Myocyte (in vitro differentiated cells): ENCODE measurements at regions not wholly inside any gene's neighbourhood (a gene's known extent, or its start where the extent isn't known, plus 50 kb on each side); places are given as distances from the start of the nearest gene placed in this dataset.
"Not testable (repeated sequence)": the region's sequence is repeated elsewhere in the genome, so short reads cannot be mapped to it uniquely, and the experiment has no call there.

Experiments
- DNase-seq: peaks from one replicate; pipeline ENCODE4 v3.0.0-alpha.2; 2012; ENCODE audit warnings: low read depth

DNA sequence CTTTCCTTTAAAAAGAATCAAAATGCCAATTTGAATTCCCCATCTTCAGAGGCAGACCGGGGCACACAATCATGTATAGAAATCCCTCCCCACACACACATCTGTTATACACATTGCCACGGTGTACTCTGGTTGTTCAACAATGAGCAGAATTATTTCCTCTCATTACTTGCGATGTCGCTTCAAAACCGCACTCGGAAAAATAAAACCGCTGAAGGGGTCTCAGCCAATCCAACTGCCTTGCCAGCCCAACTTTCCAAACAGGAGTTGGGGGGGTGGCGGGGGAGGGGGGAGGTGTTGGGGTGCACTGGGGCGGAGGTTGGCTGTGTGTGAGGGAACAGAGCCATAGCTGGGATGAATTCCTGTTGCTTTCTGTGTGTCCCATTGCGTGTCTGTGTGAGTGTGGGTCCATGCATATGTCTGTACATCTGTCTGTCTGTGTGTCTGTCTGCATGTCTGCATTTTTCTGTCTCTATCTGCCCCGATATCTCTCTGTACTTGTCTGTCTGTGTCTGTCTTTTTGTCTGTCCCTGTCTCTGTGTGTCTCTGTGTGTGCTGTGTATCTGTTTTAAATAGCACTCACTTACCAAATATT lies 163.6 kb upstream of the TBX3 start:
- no peak for DNase-seq

DNA sequence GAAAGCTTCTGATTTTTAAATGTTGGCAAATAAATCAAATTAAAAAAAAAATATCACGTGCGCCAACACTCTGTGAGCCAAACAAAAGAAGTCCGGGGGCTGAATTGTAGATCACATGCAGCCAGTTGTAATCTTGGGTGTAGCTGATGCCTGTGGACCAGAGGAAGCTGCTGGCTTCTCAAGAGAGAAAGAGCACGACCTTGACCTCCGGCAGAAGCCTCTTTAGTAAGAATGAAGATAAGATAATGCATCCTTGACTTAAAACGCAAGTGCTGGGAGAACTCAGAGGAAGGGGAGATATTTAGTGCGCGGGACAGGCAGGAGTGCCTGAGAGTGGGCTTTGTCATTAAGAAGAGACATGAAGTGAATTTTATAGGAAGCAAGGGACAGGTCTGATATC lies 162.8 kb upstream of the TBX3 start:
- DNase-seq, result no peak

DNA sequence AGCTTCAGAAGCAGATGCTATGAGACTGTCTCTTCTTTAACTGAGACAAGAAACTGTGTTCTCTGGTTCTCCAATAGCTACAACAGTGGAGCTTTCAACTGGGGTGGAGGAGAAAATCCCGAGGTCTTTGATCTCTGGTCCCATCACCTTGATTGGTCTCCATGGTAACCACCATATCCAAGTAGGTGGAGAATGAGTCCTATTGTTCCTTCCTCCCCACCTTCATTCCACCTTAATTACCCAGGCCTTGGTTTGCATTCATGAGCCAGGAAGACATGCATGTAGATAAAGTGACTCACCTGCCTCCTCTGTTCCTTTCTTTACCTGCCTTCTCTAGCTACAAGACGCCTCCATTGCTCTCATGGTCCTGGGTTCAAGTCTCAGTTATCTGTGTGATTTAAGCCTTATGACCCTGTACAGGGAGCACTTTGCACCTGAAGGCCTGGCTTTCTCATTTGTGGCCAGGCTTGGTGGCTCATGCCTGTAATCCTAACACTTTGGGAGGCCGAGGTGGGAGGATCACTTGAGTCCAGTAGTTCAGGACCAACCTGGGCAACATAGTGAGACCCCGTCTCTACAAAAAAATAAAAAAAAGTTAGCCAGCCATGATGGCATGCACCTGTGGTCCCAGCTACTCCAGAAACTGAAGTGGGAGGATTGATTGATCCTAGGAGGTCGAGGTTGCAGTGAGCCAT lies 157.7 kb upstream of the TBX3 start:
- DNase-seq, result no peak

DNA sequence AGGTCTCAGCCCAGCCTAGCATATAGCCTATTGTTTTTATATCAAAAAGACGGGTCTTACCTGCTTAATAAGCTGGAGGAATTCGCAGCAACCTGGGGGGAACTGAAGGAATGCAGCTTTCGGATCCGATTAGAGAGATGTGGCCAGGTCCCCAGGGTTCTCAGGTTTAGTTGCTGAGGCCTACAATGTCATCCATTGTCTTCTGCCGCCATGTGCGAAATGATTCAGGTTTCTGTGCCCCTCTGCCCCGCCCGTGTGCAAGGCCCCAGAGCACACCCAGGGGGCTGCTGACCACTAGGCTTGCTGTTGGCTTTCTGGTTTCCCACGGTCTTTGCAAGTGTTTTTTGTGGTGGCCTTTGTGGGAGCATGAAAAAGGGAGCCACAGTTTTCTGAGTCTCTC lies 154.5 kb upstream of the TBX3 start:
- DNase-seq, result no peak

DNA sequence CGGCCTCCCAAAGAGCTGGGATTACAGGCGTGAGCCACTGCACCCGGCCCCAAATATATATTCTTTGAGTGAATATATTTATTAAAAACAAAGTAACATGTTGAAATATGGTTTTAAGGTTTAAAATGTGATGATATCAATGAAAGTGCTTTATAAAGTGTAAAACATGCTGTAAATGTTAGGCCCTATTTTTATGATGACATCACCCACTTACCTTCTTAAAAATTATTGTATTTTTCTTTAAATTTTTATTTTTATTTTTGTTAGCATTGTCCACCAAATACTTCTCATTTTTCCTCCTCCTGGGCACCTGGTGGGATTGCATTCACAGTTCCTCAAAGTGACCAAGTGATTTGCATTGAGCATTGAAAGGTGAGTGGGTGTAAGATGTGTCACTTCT lies 152.6 kb upstream of the TBX3 start:
- DNase-seq, result no peak

DNA sequence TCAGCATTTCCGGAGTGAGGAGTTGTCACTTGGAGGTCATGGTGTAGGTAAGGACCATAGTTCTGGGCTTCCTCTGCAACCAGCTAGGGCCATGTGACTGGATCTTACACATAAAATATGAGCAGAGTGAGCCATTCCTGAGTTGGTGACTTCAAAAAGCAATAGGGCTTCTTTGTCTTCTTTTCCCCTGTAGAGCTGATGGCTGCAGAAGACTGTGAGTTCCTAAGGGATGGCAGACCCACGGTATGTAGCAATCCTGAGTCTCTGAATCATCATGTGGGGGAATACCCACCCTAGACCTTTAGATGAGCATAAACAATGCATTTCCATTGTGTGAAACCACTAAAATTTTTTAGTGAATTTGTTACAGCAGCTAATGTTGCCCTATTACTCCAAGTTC lies 151.1 kb upstream of the TBX3 start:
- DNase-seq, result no peak

DNA sequence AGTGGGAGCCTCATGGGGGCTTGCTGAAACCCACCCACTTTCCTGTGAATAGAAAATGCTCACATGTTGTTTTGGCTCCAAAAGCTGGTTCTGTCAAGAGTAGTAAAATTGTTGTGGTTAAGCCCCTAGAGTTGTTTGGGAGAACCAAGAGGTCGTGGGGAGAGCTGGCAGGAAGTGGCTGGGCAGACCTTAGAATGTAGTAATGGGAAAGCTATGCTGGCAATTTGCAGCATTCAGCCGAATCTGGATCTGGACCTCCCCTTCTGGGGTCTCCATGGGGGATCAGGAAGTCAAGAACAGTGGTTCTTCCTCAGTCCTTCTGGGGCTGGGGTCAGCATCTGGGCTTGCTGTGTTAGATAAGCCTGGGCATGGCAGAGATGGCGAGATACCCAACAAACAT lies 150.6 kb upstream of the TBX3 start:
- no peak for DNase-seq

DNA sequence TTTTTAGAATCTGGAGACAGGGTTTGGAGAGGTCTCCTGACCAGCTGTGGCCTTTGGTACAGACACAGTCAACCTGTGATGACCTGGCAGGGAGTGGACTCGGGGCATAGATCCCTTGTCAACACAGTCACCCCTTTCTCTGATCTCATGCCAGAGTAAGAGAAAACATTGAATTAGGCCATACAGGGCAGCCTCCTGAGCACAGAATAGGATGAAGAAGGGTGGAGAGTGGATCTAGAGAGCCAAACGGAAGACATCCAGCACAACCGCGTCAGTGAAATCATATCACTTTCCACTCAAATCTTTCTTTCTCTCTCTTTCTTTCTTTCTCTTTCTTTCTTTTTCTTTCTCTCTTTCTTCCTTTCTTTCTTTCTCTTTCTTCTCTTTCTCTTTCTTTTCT lies 145.9 kb upstream of the TBX3 start:
- no peak for DNase-seq

DNA sequence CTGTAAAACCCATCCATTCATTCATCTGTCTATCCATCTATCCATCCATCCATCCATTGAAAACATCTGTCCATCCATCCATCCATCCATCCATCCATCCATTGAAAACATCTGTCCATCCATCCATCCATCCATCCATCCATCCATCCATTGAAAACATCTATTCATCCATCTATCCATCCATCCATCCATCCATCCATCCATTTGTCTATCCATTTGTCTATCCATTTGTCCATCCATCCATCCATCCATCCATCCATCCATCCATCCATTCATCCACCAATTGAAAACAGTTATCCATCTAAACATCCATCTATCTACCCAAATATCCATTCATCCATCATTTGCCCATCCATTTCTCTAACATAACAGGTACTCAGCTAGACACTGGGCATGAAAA lies 145.3 kb upstream of the TBX3 start:
- not testable (repeated sequence) for DNase-seq

DNA sequence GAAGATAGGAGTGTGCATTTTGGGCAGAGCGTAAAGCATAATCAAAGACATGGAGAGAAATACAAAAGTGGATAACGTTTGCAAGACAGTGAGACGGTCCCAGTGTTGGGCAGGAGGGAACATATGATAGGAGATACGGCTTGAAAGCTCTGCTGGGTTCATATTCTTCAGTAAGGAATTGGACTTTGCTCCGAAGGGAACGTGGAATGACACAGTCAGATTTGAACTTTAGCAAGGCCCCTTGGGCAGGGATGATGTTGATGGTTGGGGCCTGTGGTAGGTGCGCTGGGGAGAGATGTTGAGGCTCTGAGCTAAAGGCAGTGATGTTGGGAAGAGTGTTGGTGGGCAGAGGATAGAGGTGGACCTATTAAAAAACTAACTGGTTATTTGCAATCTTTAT lies 143.5 kb upstream of the TBX3 start:
- DNase-seq, result no peak

DNA sequence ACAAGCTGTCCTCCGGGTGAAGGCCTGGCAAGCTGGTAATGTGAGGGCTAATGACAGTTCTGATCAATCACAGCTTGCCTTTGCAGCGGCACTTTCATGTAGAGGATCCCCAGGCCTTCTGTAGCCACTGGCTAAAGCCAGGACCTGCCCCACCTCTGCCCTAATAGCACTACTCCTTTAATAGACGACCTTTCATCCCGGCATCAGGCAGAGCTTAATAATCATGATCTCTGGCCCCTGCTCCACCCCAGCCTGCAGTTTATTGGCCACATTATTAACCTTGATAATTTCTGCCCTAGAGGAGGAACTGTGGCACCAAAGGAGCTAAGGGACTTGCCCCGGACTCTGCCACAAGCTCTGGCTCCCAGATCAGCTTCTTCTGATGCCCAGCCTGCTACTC lies 142.3 kb upstream of the TBX3 start:
- no peak for DNase-seq

DNA sequence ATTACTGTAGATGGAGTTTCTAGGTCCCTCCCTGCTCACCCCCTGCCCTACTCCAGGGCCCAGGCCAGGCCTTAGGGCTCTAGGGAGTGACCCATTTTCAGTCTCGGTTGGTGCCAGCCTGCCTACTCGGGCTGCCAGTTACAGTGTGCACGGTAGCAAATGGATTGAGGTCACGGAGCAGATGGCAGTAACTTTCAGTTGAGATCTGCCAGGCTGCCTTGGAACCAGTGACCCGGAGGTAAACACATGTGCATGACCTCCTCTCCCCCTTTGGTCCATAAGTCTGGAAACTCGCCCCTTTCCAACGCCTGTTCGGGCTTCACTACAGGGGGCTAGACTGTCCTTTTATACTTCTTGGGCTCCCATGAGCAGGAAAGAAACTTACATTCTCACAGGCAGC lies 139.7 kb upstream of the TBX3 start:
- DNase-seq, result no peak

DNA sequence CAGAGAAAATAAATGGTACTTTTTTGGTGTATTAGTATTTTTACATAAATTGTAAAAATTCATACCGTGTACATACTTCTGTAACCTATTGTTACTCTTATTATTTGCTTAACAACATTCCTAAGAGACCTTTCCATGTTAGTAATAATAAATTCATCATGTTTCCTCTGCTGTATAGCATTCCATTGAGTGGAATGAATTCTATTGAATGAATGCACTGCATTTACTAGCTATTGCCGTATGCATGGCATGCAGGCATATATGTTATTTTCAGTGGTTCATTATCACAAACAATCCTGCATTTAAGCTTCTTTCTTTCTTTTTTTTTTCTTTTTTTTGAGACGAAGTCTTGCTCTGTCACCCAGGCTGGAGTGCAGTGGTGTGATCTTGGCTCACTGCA lies 137.6 kb upstream of the TBX3 start:
- no peak for DNase-seq

DNA sequence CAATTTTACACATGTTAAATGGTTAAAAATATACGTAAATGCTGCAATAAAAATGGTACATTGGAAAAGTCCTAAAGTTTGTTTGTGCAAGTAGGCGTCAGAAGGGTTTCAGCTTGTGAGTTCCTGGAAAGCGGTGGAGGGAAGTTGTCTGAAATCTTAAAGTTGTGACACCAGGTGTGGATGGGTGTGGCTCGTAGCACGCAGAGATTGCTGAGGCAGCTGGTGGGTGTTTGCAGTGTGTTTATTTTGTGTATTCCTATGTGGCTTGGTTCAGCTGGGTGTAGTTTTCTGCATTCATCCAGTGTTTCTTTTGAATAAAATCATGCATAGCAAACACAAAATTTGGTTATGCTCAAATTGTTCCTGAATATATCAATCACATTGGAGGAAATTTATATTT lies 136.8 kb upstream of the TBX3 start:
- DNase-seq, result no peak

DNA sequence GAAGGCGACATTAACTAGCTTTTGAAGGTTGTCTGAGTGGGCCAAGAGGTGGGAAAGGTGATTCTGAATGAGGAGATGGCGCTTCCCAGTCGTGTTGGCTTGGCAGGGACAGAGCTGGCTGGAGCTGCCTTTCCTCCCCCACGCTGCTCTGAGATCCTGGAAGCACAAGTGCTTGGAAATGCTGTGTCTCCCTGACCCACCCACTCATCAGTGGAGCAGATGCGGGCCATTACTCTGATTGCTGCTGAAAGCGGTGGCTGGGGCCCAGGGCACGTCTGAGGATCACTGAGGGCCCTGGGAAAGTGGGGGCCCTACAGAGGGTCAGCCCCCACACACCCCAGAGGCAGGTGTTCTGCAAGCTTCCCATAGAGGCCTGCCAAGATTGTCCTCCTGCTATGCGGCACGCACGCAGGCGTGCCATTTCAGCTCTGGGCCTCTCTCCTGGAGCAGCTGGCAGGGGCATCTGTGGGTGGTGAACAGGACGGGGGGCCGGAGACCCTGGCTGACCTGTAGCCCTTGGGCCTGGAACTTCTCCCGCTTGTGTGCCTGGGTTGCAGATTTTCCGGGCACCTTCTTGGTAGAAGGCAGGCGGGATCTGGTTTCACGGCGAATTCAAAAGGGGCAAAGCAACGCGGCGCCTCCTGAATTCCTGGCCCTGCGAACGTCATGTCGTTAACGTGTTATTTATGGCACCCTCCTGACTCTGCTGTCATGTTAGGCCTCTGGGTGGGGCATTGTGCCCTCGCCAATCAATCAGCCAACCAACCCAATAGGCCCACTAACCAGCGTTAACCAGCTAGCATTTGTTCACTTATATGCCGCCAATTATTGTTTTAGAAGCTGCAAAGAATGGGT lies 133.8 kb upstream of the TBX3 start:
- no peak for DNase-seq

DNA sequence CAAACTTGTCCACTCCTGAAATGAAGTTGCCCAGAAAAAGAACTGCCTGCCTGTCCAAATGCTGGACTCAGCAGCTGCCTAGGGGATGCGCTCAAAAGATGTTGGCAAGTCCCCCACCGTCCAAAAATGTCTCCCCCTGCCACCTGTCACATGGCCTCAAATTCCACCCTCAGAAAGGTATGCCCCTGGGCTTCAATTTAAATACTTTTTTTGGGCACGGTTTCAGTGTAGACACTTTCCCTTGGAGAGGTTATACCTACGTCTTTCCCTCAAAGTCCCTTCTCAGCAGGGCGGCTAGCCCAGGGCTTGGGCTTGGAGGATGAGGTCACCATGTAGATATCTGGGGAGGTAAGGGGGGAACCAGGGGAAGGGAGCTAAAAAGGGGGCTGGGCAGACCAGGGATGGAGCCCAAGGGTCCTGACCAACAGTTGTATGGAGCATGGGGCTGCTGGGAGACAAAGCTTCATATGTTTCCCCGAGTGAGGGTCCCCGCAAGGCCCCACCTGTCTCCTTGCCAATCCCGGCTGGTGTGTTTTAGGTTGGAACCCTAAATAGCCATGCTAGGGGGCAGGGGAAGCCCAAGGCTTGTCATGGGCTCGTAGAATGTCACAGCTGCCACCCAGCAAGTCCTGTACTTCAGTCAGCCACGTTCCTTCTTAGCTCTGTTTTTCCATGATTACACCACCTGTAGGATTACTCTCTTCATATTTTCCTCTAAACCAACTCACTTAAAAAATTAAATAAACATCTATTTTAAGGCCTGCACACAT lies 131.2 kb upstream of the TBX3 start:
- no peak for DNase-seq

DNA sequence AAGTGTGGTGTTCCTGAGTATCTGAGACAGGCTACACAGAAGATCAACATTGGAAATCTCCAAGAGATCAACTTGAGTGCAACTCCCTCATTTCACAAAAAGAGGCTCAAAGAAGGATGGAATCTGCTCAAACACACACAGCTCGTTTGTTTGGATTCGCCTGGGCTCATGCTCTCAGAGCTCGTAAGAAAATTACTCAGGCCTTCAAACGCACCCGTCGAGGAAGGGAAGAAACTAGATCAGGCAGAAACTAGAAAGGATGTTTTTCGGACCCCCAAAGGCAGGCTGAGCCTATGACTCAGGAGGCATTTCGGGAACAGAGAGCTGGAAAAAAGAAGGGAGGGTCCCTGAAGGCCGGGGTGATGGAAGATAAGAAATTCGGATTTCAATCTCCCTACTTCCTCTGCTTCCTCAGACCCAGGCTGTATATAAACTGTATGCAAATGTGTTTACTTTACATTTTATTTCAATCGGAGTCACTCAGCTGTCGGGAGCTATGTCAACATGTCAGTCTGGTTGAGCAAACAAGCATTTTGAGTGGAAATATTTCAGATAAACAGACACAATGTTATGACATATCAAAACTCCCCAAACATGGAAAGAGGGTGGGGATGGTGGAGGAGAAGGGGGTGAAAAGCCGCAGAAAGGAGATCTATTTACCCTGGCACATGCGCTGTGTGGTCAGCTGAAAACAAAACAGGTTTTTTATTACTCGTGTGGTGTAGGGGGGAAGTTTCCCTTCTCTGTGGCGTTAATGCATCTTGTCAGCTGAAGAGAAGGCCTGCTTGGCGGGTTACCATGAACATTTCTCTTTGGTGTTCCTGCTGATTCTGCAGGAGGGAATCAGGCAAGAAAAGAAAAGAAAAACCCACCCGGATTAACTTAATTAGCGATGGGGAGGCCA lies 129.1 kb upstream of the TBX3 start:
- peak; percentile 46 for DNase-seq

DNA sequence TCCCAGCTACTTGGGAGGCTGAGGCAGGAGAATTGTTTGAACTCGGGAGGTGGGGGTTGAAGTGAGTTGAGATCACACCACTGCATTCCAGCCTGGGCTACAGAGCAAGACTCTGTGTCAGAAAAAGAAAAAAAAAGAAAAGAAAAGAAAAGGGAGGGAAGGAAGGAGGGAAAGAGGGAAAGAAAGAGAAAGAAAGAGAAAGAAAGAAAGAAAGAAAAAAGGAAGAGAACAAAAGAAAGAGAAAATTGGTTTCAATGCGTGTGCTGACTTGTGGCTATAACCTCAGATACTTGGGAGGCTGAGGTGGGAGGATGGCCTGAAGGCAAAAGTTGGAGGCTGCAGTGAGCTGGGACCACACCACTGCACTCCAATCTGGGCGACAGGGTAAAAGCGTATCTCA lies 128.4 kb upstream of the TBX3 start:
- no peak for DNase-seq

DNA sequence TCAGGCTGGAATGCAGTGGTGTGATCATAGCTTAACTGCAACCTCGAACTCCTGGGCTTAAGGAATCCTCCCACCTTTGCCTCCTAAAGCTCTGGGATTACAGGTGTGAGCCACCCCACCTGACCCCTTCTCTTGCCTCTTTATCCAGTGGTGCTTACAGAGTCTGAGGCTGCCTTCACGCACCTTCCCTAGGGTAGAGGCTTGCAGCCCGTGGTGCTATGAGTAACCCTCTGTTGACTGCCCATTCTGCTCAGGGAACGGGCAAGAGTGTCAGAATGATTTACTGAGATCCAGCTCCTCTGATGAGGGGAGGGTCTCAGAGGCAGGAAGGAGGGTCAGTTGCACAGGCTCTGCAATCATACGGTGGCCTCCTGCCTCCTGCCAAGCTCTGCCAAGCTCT lies 125.1 kb upstream of the TBX3 start:
- no peak for DNase-seq

DNA sequence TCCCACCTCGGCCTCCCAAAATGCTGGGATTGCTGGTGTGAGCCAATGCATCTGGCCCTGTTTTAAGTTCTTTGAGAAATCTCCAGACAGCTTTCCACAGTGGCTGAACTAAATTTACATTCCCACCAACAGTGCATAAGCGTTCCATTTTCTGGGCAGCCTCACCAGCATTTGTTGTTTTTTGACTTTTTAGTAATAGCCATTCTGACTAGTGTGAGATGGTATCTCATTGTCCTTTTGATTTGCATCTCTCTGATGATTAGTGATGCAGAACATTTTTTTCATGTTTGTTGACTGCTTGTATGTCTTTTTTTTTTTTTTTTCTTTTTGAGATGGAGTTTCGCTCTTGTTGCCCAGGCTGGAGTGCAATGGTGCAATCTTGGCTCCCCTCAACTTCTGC lies 117.4 kb upstream of the TBX3 start:
- DNase-seq, result not testable (repeated sequence)

DNA sequence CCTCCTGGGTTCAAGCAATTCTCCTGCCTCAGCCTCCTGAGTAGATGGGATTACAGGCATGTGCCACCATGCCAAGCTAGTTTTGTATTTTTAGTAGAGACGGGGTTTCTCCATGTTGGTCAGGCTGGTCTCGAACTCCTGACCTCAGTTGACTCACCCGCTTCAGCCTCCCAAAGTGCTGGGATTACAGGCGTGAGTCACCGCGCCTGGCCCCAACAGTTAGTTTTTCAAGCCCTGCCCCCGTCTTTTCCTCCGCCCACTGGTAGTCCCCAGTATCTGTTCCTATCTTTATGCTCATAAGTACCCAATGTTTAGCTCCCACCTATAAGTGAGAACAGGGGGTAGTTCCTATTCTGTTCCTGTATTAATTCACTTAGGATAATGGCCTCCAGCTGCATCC lies 116.6 kb upstream of the TBX3 start:
- peak; percentile 5 for DNase-seq
